ENCODE measurements at regions not wholly inside any gene's neighbourhood (a gene's known extent, or its start where the extent isn't known, plus 50 kb on each side); places are given as distances from the start of the nearest gene placed in this dataset.

GRCh38 chr10:2850202-2850601, 217.1 kb upstream of the PFKP start:
- no peak for DNase-seq

- DNase-seq, result no peak
These were observed 222.4 kb upstream of the PFKP start for GRCh38 chr10:2844925-2845324.

GRCh38 chr10:2839081-2839725, 228.1 kb upstream of the PFKP start:
- DNase-seq, result no peak

- DNase-seq, result no peak
These were observed 229.7 kb upstream of the PFKP start for GRCh38 chr10:2837674-2838073.

- DNase-seq, result no peak
These were observed 230.3 kb upstream of the PFKP start for GRCh38 chr10:2836921-2837662.

GRCh38 chr10:2834214-2834613, 233.1 kb upstream of the PFKP start:
- DNase-seq, result no peak

GRCh38 chr10:2831509-2831908, 235.8 kb upstream of the PFKP start:
- no peak for DNase-seq

GRCh38 chr10:2828741-2829140, 238.6 kb upstream of the PFKP start:
- DNase-seq, result no peak

- DNase-seq, result no peak
These were observed 240.7 kb upstream of the PFKP start for GRCh38 chr10:2826675-2827074.

- DNase-seq, result no peak
These were observed 241.5 kb upstream of the PFKP start for GRCh38 chr10:2825841-2826240.

- DNase-seq, result no peak
These were observed 249.3 kb upstream of the PFKP start for GRCh38 chr10:2817940-2818636.

- DNase-seq, result no peak
These were observed 253.7 kb upstream of the PFKP start for GRCh38 chr10:2813693-2814092.

GRCh38 chr10:2813286-2813685, 254.1 kb upstream of the PFKP start:
- no peak for DNase-seq

- no peak for DNase-seq
These were observed 254.7 kb upstream of the PFKP start for GRCh38 chr10:2812631-2813030.

GRCh38 chr10:2800178-2800577, 267.2 kb upstream of the PFKP start:
- no peak for DNase-seq

- DNase-seq, result no peak
These were observed 268.9 kb upstream of the PFKP start for GRCh38 chr10:2798336-2799022.

GRCh38 chr10:2791774-2792443, 275.4 kb upstream of the PFKP start:
- DNase-seq, result no peak

GRCh38 chr10:2790396-2791188, 276.8 kb upstream of the PFKP start:
- no peak for DNase-seq

GRCh38 chr10:2786251-2786650, 281.1 kb upstream of the PFKP start:
- no peak for DNase-seq

GRCh38 chr10:2784766-2785165, 282.6 kb upstream of the PFKP start:
- no peak for DNase-seq

GRCh38 chr10:2782950-2783349, 284.4 kb upstream of the PFKP start:
- no peak for DNase-seq

GRCh38 chr10:2782265-2782664, 285.1 kb upstream of the PFKP start:
- no peak for DNase-seq

All from activated T-cell treated with anti-CD3 and anti-CD28 coated beads for 4 hours (primary cell).